CD4-positive, alpha-beta memory T cell (primary cell): ENCODE measurements at regions not wholly inside any gene's neighbourhood (a gene's known extent, or its start where the extent isn't known, plus 50 kb on each side); places are given as distances from the start of the nearest gene placed in this dataset.

ENCODE experiments used
- CTCF ChIA-PET: fragments of 350-600 bp; sonication (Branson Sonifier 250); formaldehyde crosslinking; loops from one replicate; lab custom pipeline; 2021; ENCODE audit warnings: inconsistent platforms; ENCODE audit not compliant: partially characterized antibody; lab: Charles Lee
- POLR2A ChIA-PET: fragments of 350-600 bp; sonication (Branson Sonifier 250); formaldehyde crosslinking; loops from one replicate; lab custom pipeline; 2021; ENCODE audit not compliant: partially characterized antibody; lab: Charles Lee
- DNase-seq, 5 donors: peaks; one replicate each; pipeline versions ENCODE4 v3.0.0 to v3.0.0-alpha.2; 2020 to 2022; ENCODE audit warnings: mixed read lengths in 1 of 5
- H3K27ac ChIP-seq: one replicate; pipeline ENCODE4 v1.7.0; 2013; ENCODE audit warnings: low read depth, low read length
- H3K27me3 ChIP-seq: 2 replicates; pipeline ENCODE4 v1.7.0; 2013; ENCODE audit warnings: mild to moderate bottlenecking, low read length, moderate library complexity; ENCODE audit not compliant: insufficient read depth
- H3K36me3 ChIP-seq: 2 replicates; pipeline ENCODE4 v1.7.0; 2013; ENCODE audit warnings: mild to moderate bottlenecking, low read length, moderate library complexity; ENCODE audit not compliant: insufficient read depth
- H3K4me1 ChIP-seq: 2 replicates; pipeline ENCODE4 v1.7.0; 2013; ENCODE audit warnings: mild to moderate bottlenecking, low read length, moderate library complexity; ENCODE audit not compliant: insufficient read depth
- H3K4me3 ChIP-seq, 2 donors: one replicate each; pipeline ENCODE4 v1.7.0; 2013; ENCODE audit warnings: low read length in 2 of 2, mild to moderate bottlenecking in 1 of 2
- H3K9me3 ChIP-seq, 2 donors: one replicate each; pipeline ENCODE4 v1.7.0; 2013; ENCODE audit warnings: low read length in 2 of 2, control low read depth in 1 of 2; ENCODE audit not compliant: control insufficient read depth in 1 of 2
- H3K27ac Mint-ChIP-seq, 7 donors: one replicate each; pipeline ENCODE4 v1.8.0; 2020 to 2021; ENCODE audit warnings: mixed read lengths in 7 of 7, mild to moderate bottlenecking in 6 of 7, inconsistent platforms in 3 of 7, moderate library complexity in 3 of 7
- H3K27me3 Mint-ChIP-seq, 2 donors: one replicate each; pipeline ENCODE4 v1.8.0; 2020 to 2021; ENCODE audit warnings: mixed read lengths in 2 of 2
- H3K36me3 Mint-ChIP-seq, 2 donors: one replicate each; pipeline ENCODE4 v1.8.0; 2020 to 2021; ENCODE audit warnings: mixed read lengths in 2 of 2, inconsistent platforms in 1 of 2, mild to moderate bottlenecking in 1 of 2
- H3K4me1 Mint-ChIP-seq, 4 donors: one replicate each; pipeline ENCODE4 v1.8.0; 2020 to 2021; ENCODE audit warnings: mixed read lengths in 4 of 4, mild to moderate bottlenecking in 1 of 4
- H3K4me3 Mint-ChIP-seq, 8 donors: one replicate each; pipeline ENCODE4 v1.8.0; 2020 to 2021; ENCODE audit warnings: mixed read lengths in 8 of 8, mild to moderate bottlenecking in 7 of 8, moderate library complexity in 6 of 8, inconsistent platforms in 3 of 8
- H3K9me3 Mint-ChIP-seq, 8 donors: one replicate each; pipeline ENCODE4 v1.8.0; 2020 to 2021; ENCODE audit warnings: mixed read lengths in 8 of 8, mild to moderate bottlenecking in 5 of 8, inconsistent platforms in 3 of 8, moderate library complexity in 1 of 8
- intact Hi-C: fragments of 100-400 bp; cut with micrococcal nuclease; formaldehyde crosslinking; loops from one replicate; pipeline ENCODE4 v1.15.1; 2023

- Histone ChIP-seq H3K4me3 (no peak overlapping the region), H3K4me1 (no peaks in the 10 kb centered on the region), H3K36me3 (no peaks in the 10 kb centered on the region), H3K27ac (no peak overlapping the region), H3K9me3 (no peaks in the 10 kb centered on the region), H3K27me3 (no peaks in the 10 kb centered on the region)
- Mint-ChIP-seq H3K4me1 (no peaks in the 10 kb centered on the region), H3K4me3 (no peak overlapping the region), H3K36me3 (no peaks in the 10 kb centered on the region), H3K27ac (no peak overlapping the region), H3K27me3 (peaks cover 2 to 8% of the 10 kb centered on the region in 2 donors), H3K9me3 (peaks cover 0 to 3% (median 0%) of the 10 kb centered on the region in 8 donors)
- no peak for DNase-seq
- intact Hi-C loops, result no loop called here
- ChIA-PET POLR2A (no interaction called here), CTCF (no interaction called here)
Observed at GRCh38 chr1:55578646-55579045, 363.5 kb upstream of the USP24 start.

- Mint-ChIP-seq H3K9me3 (peaks cover 0 to 3% (median 0%) of the 10 kb centered on the region in 8 donors), H3K27ac (no peak overlapping the region), H3K36me3 (no peaks in the 10 kb centered on the region), H3K4me3 (no peak overlapping the region), H3K4me1 (no peaks in the 10 kb centered on the region), H3K27me3 (peaks cover 2 to 11% of the 10 kb centered on the region in 2 donors)
- Histone ChIP-seq H3K4me3 (no peak overlapping the region), H3K4me1 (no peaks in the 10 kb centered on the region), H3K27ac (no peak overlapping the region), H3K27me3 (no peaks in the 10 kb centered on the region), H3K36me3 (no peaks in the 10 kb centered on the region), H3K9me3 (no peaks in the 10 kb centered on the region)
- intact Hi-C loops, result no loop called here
- POLR2A ChIA-PET, result no interaction called here
- DNase-seq, result no peak
- CTCF ChIA-PET, result no interaction called here
Observed at GRCh38 chr1:55575571-55576279, 360.6 kb upstream of the USP24 start.

GRCh38 chr1:55574691-55575225 lies 359.6 kb upstream of the USP24 start:
- H3K9me3 Mint-ChIP-seq, result peaks cover 0 to 3% (median 0%) of the 10 kb centered on the region in 8 donors
- H3K4me1 ChIP-seq, result no peaks in the 10 kb centered on the region
- H3K9me3 ChIP-seq, result no peaks in the 10 kb centered on the region
- H3K4me1 Mint-ChIP-seq, result no peaks in the 10 kb centered on the region
- no peak overlapping the region for H3K4me3 ChIP-seq
- H3K36me3 ChIP-seq, result no peaks in the 10 kb centered on the region
- H3K27ac ChIP-seq, result no peak overlapping the region
- no peak overlapping the region for H3K27ac Mint-ChIP-seq
- no peak for DNase-seq
- ChIA-PET CTCF (no interaction called here), POLR2A (no interaction called here)
- H3K27me3 ChIP-seq, result no peaks in the 10 kb centered on the region
- peaks cover 2 to 13% of the 10 kb centered on the region in 2 donors for H3K27me3 Mint-ChIP-seq
- H3K36me3 Mint-ChIP-seq, result no peaks in the 10 kb centered on the region
- no peak overlapping the region for H3K4me3 Mint-ChIP-seq
- intact Hi-C loops, result no loop called here

- no peaks in the 10 kb centered on the region for H3K36me3 ChIP-seq
- POLR2A ChIA-PET, result no interaction called here
- no peak overlapping the region for H3K4me3 Mint-ChIP-seq
- intact Hi-C loops, result no loop called here
- H3K9me3 ChIP-seq, result no peaks in the 10 kb centered on the region
- CTCF ChIA-PET, result no interaction called here
- no peaks in the 10 kb centered on the region for H3K27me3 ChIP-seq
- H3K4me3 ChIP-seq, result no peak overlapping the region
- no peak overlapping the region for H3K27ac ChIP-seq
- H3K4me1 ChIP-seq, result no peaks in the 10 kb centered on the region
- DNase-seq, result no peak
- H3K36me3 Mint-ChIP-seq, result no peaks in the 10 kb centered on the region
- H3K27ac Mint-ChIP-seq, result no peak overlapping the region
- H3K27me3 Mint-ChIP-seq, result peaks cover 6 to 14% of the 10 kb centered on the region in 2 donors
- H3K9me3 Mint-ChIP-seq, result peaks cover 0 to 9% (median 3%) of the 10 kb centered on the region in 8 donors
- H3K4me1 Mint-ChIP-seq, result no peaks in the 10 kb centered on the region
Observed at GRCh38 chr1:55572878-55573734, 357.9 kb upstream of the USP24 start.

GRCh38 chr1:55571767-55572166 lies 356.6 kb upstream of the USP24 start:
- CTCF ChIA-PET, result no interaction called here
- Histone ChIP-seq H3K36me3 (no peaks in the 10 kb centered on the region), H3K4me3 (no peak overlapping the region), H3K4me1 (no peaks in the 10 kb centered on the region), H3K27me3 (no peaks in the 10 kb centered on the region), H3K27ac (no peak overlapping the region), H3K9me3 (no peaks in the 10 kb centered on the region)
- no peak for DNase-seq
- POLR2A ChIA-PET, result no interaction called here
- Mint-ChIP-seq H3K4me1 (no peaks in the 10 kb centered on the region), H3K36me3 (no peaks in the 10 kb centered on the region), H3K9me3 (peaks cover 0 to 9% (median 3%) of the 10 kb centered on the region in 8 donors), H3K27ac (no peak overlapping the region), H3K27me3 (peaks cover 6 to 12% of the 10 kb centered on the region in 2 donors), H3K4me3 (no peak overlapping the region)
- intact Hi-C loops, result no loop called here

GRCh38 chr1:55569417-55569816 lies 354.3 kb upstream of the USP24 start:
- no peaks in the 10 kb centered on the region for H3K36me3 Mint-ChIP-seq

GRCh38 chr1:55568732-55569131 lies 353.6 kb upstream of the USP24 start:
- Histone ChIP-seq H3K4me3 (no peak overlapping the region), H3K27ac (no peak overlapping the region), H3K36me3 (no peaks in the 10 kb centered on the region), H3K9me3 (no peaks in the 10 kb centered on the region), H3K4me1 (no peaks in the 10 kb centered on the region), H3K27me3 (no peaks in the 10 kb centered on the region)
- Mint-ChIP-seq H3K4me3 (no peak overlapping the region), H3K27ac (no peak overlapping the region), H3K9me3 (peaks cover 0 to 9% (median 3%) of the 10 kb centered on the region in 8 donors), H3K36me3 (no peaks in the 10 kb centered on the region), H3K27me3 (peaks cover 7 to 10% of the 10 kb centered on the region in 2 donors), H3K4me1 (no peaks in the 10 kb centered on the region)
- intact Hi-C loops, result no loop called here
- ChIA-PET CTCF (no interaction called here), POLR2A (no interaction called here)
- no peak for DNase-seq

More at GRCh38 chr1:55569417-55569816, 354.3 kb upstream of the USP24 start:
- H3K4me3 ChIP-seq, result no peak overlapping the region
- Mint-ChIP-seq H3K4me3 (no peak overlapping the region), H3K9me3 (peaks cover 0 to 9% (median 3%) of the 10 kb centered on the region in 8 donors), H3K27me3 (peaks cover 7 to 10% of the 10 kb centered on the region in 2 donors), H3K27ac (no peak overlapping the region), H3K4me1 (no peaks in the 10 kb centered on the region)
- no peaks in the 10 kb centered on the region for H3K27me3 ChIP-seq
- POLR2A ChIA-PET, result no interaction called here
- no peak for DNase-seq
- no peak overlapping the region for H3K27ac ChIP-seq
- CTCF ChIA-PET, result no interaction called here
- no peaks in the 10 kb centered on the region for H3K4me1 ChIP-seq
- no peaks in the 10 kb centered on the region for H3K9me3 ChIP-seq
- H3K36me3 ChIP-seq, result no peaks in the 10 kb centered on the region
- intact Hi-C loops, result no loop called here
